GM21786 (cell line): ENCODE measurements at regions not wholly inside any gene's neighbourhood (a gene's known extent, or its start where the extent isn't known, plus 50 kb on each side); places are given as distances from the start of the nearest gene placed in this dataset.
"Not testable (repeated sequence)": the region's sequence is repeated elsewhere in the genome, so short reads cannot be mapped to it uniquely, and the experiment has no call there.

Source experiments
- ATAC-seq: cut with Tn5 transposase; IDR thresholded peaks from one replicate; pipeline ENCODE4 v1.9.1; 2021; ENCODE audit not compliant: unreplicated experiment

- no peak for ATAC-seq
These were observed 410.9 kb upstream of the CT83 start for GRCh38 chrX:116873671-116874070.

GRCh38 chrX:116872931-116873330 is 410.2 kb upstream of the CT83 start:
- ATAC-seq: no peak

GRCh38 chrX:116863029-116863428 is 400.3 kb upstream of the CT83 start:
- ATAC-seq: no peak

GRCh38 chrX:116862340-116862739 is 399.6 kb upstream of the CT83 start:
- no peak for ATAC-seq

GRCh38 chrX:116841290-116841689 is 378.5 kb upstream of the CT83 start:
- no peak for ATAC-seq

GRCh38 chrX:116827063-116827462 is 364.3 kb upstream of the CT83 start:
- no peak for ATAC-seq

GRCh38 chrX:116824785-116825184 is 362.0 kb upstream of the CT83 start:
- ATAC-seq: no peak

GRCh38 chrX:116823677-116824076 is 360.9 kb upstream of the CT83 start:
- ATAC-seq: no peak

- ATAC-seq: no peak
These were observed 343.6 kb upstream of the CT83 start for GRCh38 chrX:116806288-116806802.

- ATAC-seq: no peak
These were observed 339.2 kb upstream of the CT83 start for GRCh38 chrX:116801943-116802342.

GRCh38 chrX:116781926-116782325 is 319.1 kb upstream of the CT83 start:
- no peak for ATAC-seq

- no peak for ATAC-seq
These were observed 294.7 kb upstream of the CT83 start for GRCh38 chrX:116757491-116757890.

- no peak for ATAC-seq
These were observed 294.2 kb upstream of the CT83 start for GRCh38 chrX:116756958-116757357.

GRCh38 chrX:116749943-116750342 is 287.2 kb upstream of the CT83 start:
- no peak for ATAC-seq

- ATAC-seq: no peak
These were observed 269.4 kb upstream of the CT83 start for GRCh38 chrX:116732214-116732613.

GRCh38 chrX:116726806-116727205 is 264.0 kb upstream of the CT83 start:
- ATAC-seq: no peak

- no peak for ATAC-seq
These were observed 231.3 kb upstream of the CT83 start for GRCh38 chrX:116694046-116694445.

GRCh38 chrX:116679544-116679943 is 216.8 kb upstream of the CT83 start:
- ATAC-seq: not testable (repeated sequence)

GRCh38 chrX:116667346-116668134 is 204.8 kb upstream of the CT83 start:
- ATAC-seq: no peak

- ATAC-seq: no peak
These were observed 194.3 kb upstream of the CT83 start for GRCh38 chrX:116657071-116657470.

- ATAC-seq: no peak
These were observed 165.7 kb upstream of the CT83 start for GRCh38 chrX:116628464-116628863.

GRCh38 chrX:116618546-116618945 is 155.8 kb upstream of the CT83 start:
- no peak for ATAC-seq

- ATAC-seq: no peak
These were observed 145.0 kb upstream of the CT83 start for GRCh38 chrX:116607776-116608175.
